GM21576 (cell line): ENCODE measurements at regions not wholly inside any gene's neighbourhood (a gene's known extent, or its start where the extent isn't known, plus 50 kb on each side); places are given as distances from the start of the nearest gene placed in this dataset.

Experiments
- ATAC-seq: cut with Tn5 transposase; IDR thresholded peaks from one replicate; pipeline ENCODE4 v1.9.1; 2021; ENCODE audit warnings: mild to moderate bottlenecking, moderate library complexity; ENCODE audit not compliant: unreplicated experiment

- no peak for ATAC-seq
Observed at GRCh38 chr1:38353956-38354355, 307.4 kb upstream of the POU3F1 start.

GRCh38 chr1:38352869-38353268 is 306.3 kb upstream of the POU3F1 start:
- no peak for ATAC-seq

- no peak for ATAC-seq
Observed at GRCh38 chr1:38347446-38348175, 301.0 kb upstream of the POU3F1 start.

- no peak for ATAC-seq
Observed at GRCh38 chr1:38344716-38345115, 298.1 kb upstream of the POU3F1 start.

- ATAC-seq = no peak
Observed at GRCh38 chr1:38341694-38342093, 295.1 kb upstream of the POU3F1 start.

GRCh38 chr1:38340409-38340808 is 293.8 kb upstream of the POU3F1 start:
- no peak for ATAC-seq

GRCh38 chr1:38337711-38338110 is 291.1 kb upstream of the POU3F1 start:
- no peak for ATAC-seq

GRCh38 chr1:38336961-38337360 is 290.4 kb upstream of the POU3F1 start:
- no peak for ATAC-seq

GRCh38 chr1:38336301-38336923 is 289.8 kb upstream of the POU3F1 start:
- no peak for ATAC-seq

- ATAC-seq = no peak
Observed at GRCh38 chr1:38334930-38335592, 288.5 kb upstream of the POU3F1 start.

- ATAC-seq = no peak
Observed at GRCh38 chr1:38332649-38333310, 286.2 kb upstream of the POU3F1 start.

GRCh38 chr1:38331496-38332210 is 285.1 kb upstream of the POU3F1 start:
- ATAC-seq = no peak

- ATAC-seq = no peak
Observed at GRCh38 chr1:38330799-38331198, 284.2 kb upstream of the POU3F1 start.

- no peak for ATAC-seq
Observed at GRCh38 chr1:38329644-38330043, 283.1 kb upstream of the POU3F1 start.

GRCh38 chr1:38328278-38329035 is 281.9 kb upstream of the POU3F1 start:
- no peak for ATAC-seq

- ATAC-seq = no peak
Observed at GRCh38 chr1:38327559-38327973, 281.0 kb upstream of the POU3F1 start.

GRCh38 chr1:38326856-38327255 is 280.3 kb upstream of the POU3F1 start:
- ATAC-seq = no peak

- no peak for ATAC-seq
Observed at GRCh38 chr1:38326135-38326534, 279.5 kb upstream of the POU3F1 start.

- ATAC-seq = no peak
Observed at GRCh38 chr1:38312753-38313152, 266.2 kb upstream of the POU3F1 start.

GRCh38 chr1:38310079-38310478 is 263.5 kb upstream of the POU3F1 start:
- no peak for ATAC-seq
